ENCODE measurements at regions not wholly inside any gene's neighbourhood (a gene's known extent, or its start where the extent isn't known, plus 50 kb on each side); places are given as distances from the start of the nearest gene placed in this dataset.

- peak overlapping the region in 4 of 10 donors; percentile 2 to 44 (median 25) for H3K27ac ChIP-seq
- H3K9me3 ChIP-seq, result no peaks in the 10 kb centered on the region
- WGBS, 2 donors, result 33 to 35% methylated on average over 4 of the region's 4 CpGs
- DNase-seq, result no peak
- peaks cover 0 to 8% (median 0%) of the 10 kb centered on the region in 9 donors for H3K4me1 ChIP-seq
- peak in 3 of 8 donors; percentile 68 to 74 (median 70) for ATAC-seq
- no peaks in the 10 kb centered on the region for H3K36me3 ChIP-seq
- intact Hi-C loops (cut with DNase I), result no loop called here
- no peak overlapping the region for H3K4me3 ChIP-seq
- no peaks in the 10 kb centered on the region for H3K27me3 ChIP-seq
- no peak for TF ChIP-seq CTCF (IDR thresholded peaks at IDR 0.05)
Observed at GRCh38 chr21:27070861-27071670, 104.2 kb upstream of the ADAMTS5 start.

- Histone ChIP-seq H3K27ac (no peak overlapping the region), H3K4me1 (peaks cover 0 to 8% (median 0%) of the 10 kb centered on the region in 9 donors), H3K9me3 (peaks cover 0 to 7% (median 0%) of the 10 kb centered on the region in 11 donors), H3K4me3 (no peak overlapping the region), H3K27me3 (no peaks in the 10 kb centered on the region), H3K36me3 (no peaks in the 10 kb centered on the region)
- intact Hi-C loops (cut with DNase I), result no loop called here
- TF ChIP-seq CTCF (IDR thresholded peaks at IDR 0.05), result no peak
- DNase-seq (no peak), ATAC-seq (no peak)
Observed at GRCh38 chr21:27068811-27069210, 101.9 kb upstream of the ADAMTS5 start.

- ATAC-seq (no peak), DNase-seq (no peak)
- intact Hi-C loops (cut with DNase I), result no loop called here
- Histone ChIP-seq H3K4me3 (no peak overlapping the region), H3K4me1 (peaks cover 0 to 8% (median 0%) of the 10 kb centered on the region in 9 donors), H3K9me3 (peaks cover 0 to 23% (median 9%) of the 10 kb centered on the region in 11 donors), H3K36me3 (no peaks in the 10 kb centered on the region), H3K27me3 (no peaks in the 10 kb centered on the region), H3K27ac (no peak overlapping the region)
- TF ChIP-seq CTCF (IDR thresholded peaks at IDR 0.05), result no peak
- WGBS, 2 donors, result 87 to 93% methylated on average over 1 of the region's 1 CpG
Observed at GRCh38 chr21:27067226-27067625, 100.3 kb upstream of the ADAMTS5 start.

- Histone ChIP-seq H3K36me3 (no peaks in the 10 kb centered on the region), H3K9me3 (peaks cover 0 to 27% (median 9%) of the 10 kb centered on the region in 11 donors), H3K27ac (no peak overlapping the region), H3K4me3 (no peak overlapping the region), H3K4me1 (peaks cover 0 to 5% (median 0%) of the 10 kb centered on the region in 9 donors), H3K27me3 (no peaks in the 10 kb centered on the region)
- no peak for ATAC-seq
- intact Hi-C loops (cut with DNase I), result no loop called here
- 65 to 80% methylated on average over 1 of the region's 1 CpG for WGBS, 2 donors
- TF ChIP-seq CTCF (IDR thresholded peaks at IDR 0.05), result no peak
- no peak for DNase-seq
Observed at GRCh38 chr21:27062443-27062842, 95.6 kb upstream of the ADAMTS5 start.

Measured in heart right ventricle (tissue), 16 donors.